ENCODE measurements at regions not wholly inside any gene's neighbourhood (a gene's known extent, or its start where the extent isn't known, plus 50 kb on each side); places are given as distances from the start of the nearest gene placed in this dataset.

GRCh38 chr3:66692042-66692765 is 191.4 kb upstream of the LRIG1 start:
- Histone ChIP-seq H3K9me1 (replicated peaks; ENCODE audit: control insufficient read depth, extremely low read depth, insufficient read depth, low read length) (no peaks in the 10 kb centered on the region), H3K79me2 (ENCODE audit: control insufficient read depth, insufficient read depth, low read length) (no peaks in the 10 kb centered on the region), H3K27ac (ENCODE audit: insufficient read depth, low read depth, low read length) (no peak overlapping the region), H3K4me1 (ENCODE audit: control insufficient read depth, extremely low read depth, insufficient read depth, low read length) (no peaks in the 10 kb centered on the region), H3K9me3 (replicated peaks; ENCODE audit: control insufficient read depth, insufficient read depth, low read length) (no peaks in the 10 kb centered on the region), H3K4me2 (ENCODE audit: insufficient read depth, low read length) (no peak overlapping the region), H3K9ac (replicated peaks; ENCODE audit: extremely low read depth, insufficient read depth, low read length) (no peak overlapping the region), H3K27me3 (ENCODE audit: control insufficient read depth in 2 of 2, insufficient read depth in 2 of 2, low read length in 2 of 2) (peaks cover 0 to 2% of the 10 kb centered on the region in 2 experiments), H3K4me3 (replicated peaks in 1 of 3; ENCODE audit: insufficient read depth in 1 of 3, low read depth in 1 of 3, low read length in 3 of 3) (no peak overlapping the region), H2AFZ (ENCODE audit: low read depth, low read length) (no peak overlapping the region), H4K20me1 (replicated peaks; ENCODE audit: control insufficient read depth, extremely low read depth, insufficient read depth, low read length) (no peaks in the 10 kb centered on the region), H3K36me3 (ENCODE audit: control insufficient read depth in 2 of 2, extremely low read depth in 1 of 2, insufficient read depth in 2 of 2, low read length in 2 of 2) (no peaks in the 10 kb centered on the region)
- BruUV-seq (replicated peaks) = no TSS peak
- dilution Hi-C loops (cut with MboI; ENCODE audit: extremely low pct_ligation_motif_present, low sequenced_read_pairs) = no loop called here
- no peak for TF ChIP-seq POLR2A (IDR thresholded peaks at IDR 0.05; ENCODE audit: low read depth, low read length)
- TF ChIP-seq, protein P1, sequence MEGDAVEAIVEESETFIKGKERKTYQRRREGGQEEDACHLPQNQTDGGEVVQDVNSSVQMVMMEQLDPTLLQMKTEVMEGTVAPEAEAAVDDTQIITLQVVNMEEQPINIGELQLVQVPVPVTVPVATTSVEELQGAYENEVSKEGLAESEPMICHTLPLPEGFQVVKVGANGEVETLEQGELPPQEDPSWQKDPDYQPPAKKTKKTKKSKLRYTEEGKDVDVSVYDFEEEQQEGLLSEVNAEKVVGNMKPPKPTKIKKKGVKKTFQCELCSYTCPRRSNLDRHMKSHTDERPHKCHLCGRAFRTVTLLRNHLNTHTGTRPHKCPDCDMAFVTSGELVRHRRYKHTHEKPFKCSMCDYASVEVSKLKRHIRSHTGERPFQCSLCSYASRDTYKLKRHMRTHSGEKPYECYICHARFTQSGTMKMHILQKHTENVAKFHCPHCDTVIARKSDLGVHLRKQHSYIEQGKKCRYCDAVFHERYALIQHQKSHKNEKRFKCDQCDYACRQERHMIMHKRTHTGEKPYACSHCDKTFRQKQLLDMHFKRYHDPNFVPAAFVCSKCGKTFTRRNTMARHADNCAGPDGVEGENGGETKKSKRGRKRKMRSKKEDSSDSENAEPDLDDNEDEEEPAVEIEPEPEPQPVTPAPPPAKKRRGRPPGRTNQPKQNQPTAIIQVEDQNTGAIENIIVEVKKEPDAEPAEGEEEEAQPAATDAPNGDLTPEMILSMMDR (IDR thresholded peaks at IDR 0.05; ENCODE audit: extremely low read depth in 1 of 2, insufficient read depth in 1 of 2, low read depth in 1 of 2, low read length in 2 of 2) = no peak
- TF ChIP-seq FOS (IDR thresholded peaks at IDR 0.05; ENCODE audit: borderline replicate concordance, insufficient read depth, low read length) = no peak
- no peak for TF ChIP-seq POLR2AphosphoS5 (IDR thresholded peaks at IDR 0.05; ENCODE audit: insufficient read depth, low read depth, low read length)
- no peak for TF ChIP-seq JUN (IDR thresholded peaks at IDR 0.05; ENCODE audit: borderline replicate concordance, insufficient read depth, insufficient read length, low read depth)
- TF ChIP-seq MYC (IDR thresholded peaks at IDR 0.05; ENCODE audit: low read depth, low read length) = no peak
- intact Hi-C loops (cut with micrococcal nuclease) = no loop called here
- ChIA-PET POLR2A (no interaction called here), CTCF (no interaction called here)
- FAIRE-seq (no peak), DNase-seq (ENCODE audit: low read depth, low spot score) (no peak)

DNA sequence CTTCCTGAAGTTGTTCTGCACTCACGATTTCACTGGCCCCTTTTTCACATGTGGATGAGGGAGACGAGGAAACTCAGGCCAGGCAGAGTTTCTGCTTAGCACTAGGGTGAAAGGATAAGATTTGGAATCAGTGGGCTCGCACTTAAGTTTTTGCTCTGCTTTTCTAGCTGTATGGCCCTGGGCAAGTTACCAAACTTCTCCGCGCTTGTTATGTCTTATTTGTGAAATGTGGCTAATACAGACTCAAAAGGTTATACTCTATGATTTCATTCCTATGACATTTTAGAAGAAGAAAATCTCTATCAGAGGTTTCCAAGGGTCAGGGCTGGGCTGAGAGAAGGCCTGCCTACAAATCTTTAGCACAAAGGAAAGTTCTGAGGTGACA is 191.9 kb upstream of the LRIG1 start:
- no peak for DNase-seq (ENCODE audit: low read depth, low spot score)
- POLR2A ChIA-PET = no interaction called here
- CTCF ChIA-PET = no interaction called here
- no peak for FAIRE-seq
- dilution Hi-C loops (cut with MboI; ENCODE audit: extremely low pct_ligation_motif_present, low sequenced_read_pairs) (no loop called here), intact Hi-C loops (cut with micrococcal nuclease) (no loop called here)
- H3K79me2 ChIP-seq (ENCODE audit: control insufficient read depth, insufficient read depth, low read length) = no peaks in the 10 kb centered on the region
- H3K27ac ChIP-seq (ENCODE audit: insufficient read depth, low read depth, low read length) = no peak overlapping the region
- no peaks in the 10 kb centered on the region for H3K9me1 ChIP-seq (replicated peaks; ENCODE audit: control insufficient read depth, extremely low read depth, insufficient read depth, low read length)
- H2AFZ ChIP-seq (ENCODE audit: low read depth, low read length) = no peak overlapping the region
- H3K27me3 ChIP-seq (ENCODE audit: control insufficient read depth in 2 of 2, insufficient read depth in 2 of 2, low read length in 2 of 2) = peaks cover 0 to 2% of the 10 kb centered on the region in 2 experiments
- no peak overlapping the region for H3K9ac ChIP-seq (replicated peaks; ENCODE audit: extremely low read depth, insufficient read depth, low read length)
- TF ChIP-seq, protein P2, sequence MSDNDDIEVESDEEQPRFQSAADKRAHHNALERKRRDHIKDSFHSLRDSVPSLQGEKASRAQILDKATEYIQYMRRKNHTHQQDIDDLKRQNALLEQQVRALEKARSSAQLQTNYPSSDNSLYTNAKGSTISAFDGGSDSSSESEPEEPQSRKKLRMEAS (IDR thresholded peaks at IDR 0.05; ENCODE audit: insufficient read depth, insufficient read length) = no peak
- TF ChIP-seq FOS (IDR thresholded peaks at IDR 0.05; ENCODE audit: borderline replicate concordance, insufficient read depth, low read length) (no peak), EZH2 (IDR thresholded peaks at IDR 0.05; ENCODE audit: borderline replicate concordance, low read depth, low read length, severe bottlenecking) (no peak), JUN (IDR thresholded peaks at IDR 0.05; ENCODE audit: borderline replicate concordance, insufficient read depth, insufficient read length, low read depth) (no peak), GATA2 (IDR thresholded peaks at IDR 0.05; ENCODE audit: insufficient read depth, insufficient read length, low read depth, low read length) (no peak), MYC (IDR thresholded peaks at IDR 0.05; ENCODE audit: low read depth, low read length) (no peak), POLR2AphosphoS5 (IDR thresholded peaks at IDR 0.05; ENCODE audit: insufficient read depth, low read depth, low read length) (no peak)
- TF ChIP-seq, protein P1 (IDR thresholded peaks at IDR 0.05; ENCODE audit: extremely low read depth in 1 of 2, insufficient read depth in 1 of 2, low read depth in 1 of 2, low read length in 2 of 2) = no peak
- H3K4me2 ChIP-seq (ENCODE audit: insufficient read depth, low read length) = no peak overlapping the region
- H4K20me1 ChIP-seq (replicated peaks; ENCODE audit: control insufficient read depth, extremely low read depth, insufficient read depth, low read length) = no peaks in the 10 kb centered on the region
- H3K4me1 ChIP-seq (ENCODE audit: control insufficient read depth, extremely low read depth, insufficient read depth, low read length) = no peaks in the 10 kb centered on the region
- no TSS peak for BruUV-seq (replicated peaks)
- H3K9me3 ChIP-seq (replicated peaks; ENCODE audit: control insufficient read depth, insufficient read depth, low read length) = no peaks in the 10 kb centered on the region
- no peak overlapping the region for H3K4me3 ChIP-seq (replicated peaks in 1 of 3; ENCODE audit: insufficient read depth in 1 of 3, low read depth in 1 of 3, low read length in 3 of 3)
- no peaks in the 10 kb centered on the region for H3K36me3 ChIP-seq (ENCODE audit: control insufficient read depth in 2 of 2, extremely low read depth in 1 of 2, insufficient read depth in 2 of 2, low read length in 2 of 2)

All from endothelial cell of umbilical vein (primary cell).